HG02642 (cell line): ENCODE measurements at regions not wholly inside any gene's neighbourhood (a gene's known extent, or its start where the extent isn't known, plus 50 kb on each side); places are given as distances from the start of the nearest gene placed in this dataset.
"Not testable (repeated sequence)": the region's sequence is repeated elsewhere in the genome, so short reads cannot be mapped to it uniquely, and the experiment has no call there.

Source experiments
- ATAC-seq: cut with Tn5 transposase; IDR thresholded peaks from one replicate; pipeline ENCODE4 v1.9.1; 2021; ENCODE audit warnings: mild to moderate bottlenecking; ENCODE audit not compliant: unreplicated experiment, poor library complexity

GRCh38 chr4:66028668-66029067, 358.4 kb upstream of the EPHA5 start:
- ATAC-seq: no peak

GRCh38 chr4:66023061-66023460, 352.8 kb upstream of the EPHA5 start:
- ATAC-seq: no peak

- ATAC-seq: no peak
Measured at GRCh38 chr4:66017671-66018070, 347.4 kb upstream of the EPHA5 start.

DNA sequence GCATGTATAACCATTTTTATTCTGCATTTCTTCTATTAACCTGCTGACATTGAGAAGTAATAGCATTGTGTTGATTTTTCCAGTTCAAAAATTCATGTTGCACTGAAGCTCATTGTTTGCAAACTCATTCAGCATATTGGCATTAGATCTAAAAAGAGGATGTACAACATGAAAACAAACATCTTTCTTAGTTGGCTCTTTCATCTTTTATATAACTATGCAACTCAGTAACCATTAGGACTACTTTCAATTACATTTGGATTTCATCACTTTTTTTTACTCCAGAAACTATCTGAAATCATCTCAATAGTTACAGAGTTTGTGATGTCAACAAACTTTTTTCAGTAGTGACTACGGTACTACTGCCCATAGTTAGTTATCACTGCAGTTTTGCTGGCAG, 346.0 kb upstream of the EPHA5 start:
- ATAC-seq: no peak

GRCh38 chr4:66014146-66014765, 344.0 kb upstream of the EPHA5 start:
- no peak for ATAC-seq

- ATAC-seq: no peak
Measured at GRCh38 chr4:66000510-66001117, 330.3 kb upstream of the EPHA5 start.

DNA sequence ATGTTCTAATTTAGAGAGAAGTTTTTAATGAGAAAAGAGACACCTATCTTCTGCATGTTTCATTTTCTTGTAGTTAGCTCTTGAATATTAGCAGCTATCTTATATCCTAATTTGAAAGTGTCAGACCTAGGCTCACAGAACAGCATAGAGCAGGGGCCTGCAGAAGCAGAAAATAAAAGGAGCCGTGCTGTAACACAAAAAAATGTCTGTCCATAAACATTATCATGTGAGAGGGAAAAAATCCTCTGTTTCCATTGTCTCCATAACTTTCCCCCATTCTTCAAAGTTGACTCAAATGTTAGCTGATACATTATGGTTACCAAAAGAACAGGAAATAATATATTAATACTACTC, 329.2 kb upstream of the EPHA5 start:
- no peak for ATAC-seq

DNA sequence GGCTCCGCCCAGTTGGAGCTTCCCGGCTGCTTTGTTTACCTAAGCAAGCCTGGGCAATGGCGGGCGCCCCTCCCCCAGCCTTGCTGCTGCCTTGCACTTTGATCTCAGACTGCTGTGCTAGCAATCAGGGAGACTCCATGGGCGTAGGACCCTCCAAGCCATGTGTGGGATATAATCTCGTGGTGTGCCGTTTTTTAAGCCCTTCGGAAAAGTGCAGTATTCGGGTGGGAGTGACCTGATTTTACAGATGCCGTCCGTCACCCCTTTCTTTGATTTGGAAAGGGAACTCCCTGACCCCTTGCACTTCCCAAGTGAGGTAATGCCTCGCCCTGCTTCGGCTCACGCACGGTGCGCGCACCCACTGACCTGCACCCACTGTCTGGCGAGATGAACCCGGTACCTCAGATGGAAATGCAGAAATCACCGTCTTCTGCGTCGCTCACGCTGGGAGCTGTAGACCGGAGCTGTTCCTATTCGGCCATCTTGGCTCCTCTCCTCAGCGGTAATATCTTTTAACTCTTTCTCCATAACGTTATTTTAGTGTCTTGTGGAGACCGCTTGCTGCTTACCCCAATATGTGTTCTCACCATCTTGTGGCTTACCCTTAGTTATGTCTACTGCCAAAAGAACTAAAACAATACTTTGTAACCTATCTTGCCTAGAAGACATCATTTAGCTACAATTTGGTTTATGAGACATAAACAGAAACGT, 328.7 kb upstream of the EPHA5 start:
- not testable (repeated sequence) for ATAC-seq

DNA sequence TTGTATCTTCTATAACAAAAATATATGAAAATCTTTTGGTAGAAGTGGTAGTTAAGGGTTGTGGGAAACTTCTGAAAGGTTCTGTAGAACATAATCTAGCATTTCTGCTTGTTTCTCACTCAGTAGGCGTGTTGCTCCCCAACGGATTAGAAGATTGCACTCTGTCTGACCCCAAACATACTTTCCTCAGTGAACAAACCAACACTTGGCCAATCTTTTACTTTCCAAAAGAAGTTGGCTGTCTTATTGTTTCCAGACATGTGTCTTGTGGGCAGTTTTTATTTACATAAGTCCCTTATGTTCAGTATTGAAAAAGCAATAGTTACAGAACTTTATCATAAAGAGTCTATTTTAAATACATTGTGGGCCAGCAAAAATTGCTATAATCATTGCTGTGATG, 312.8 kb upstream of the EPHA5 start:
- no peak for ATAC-seq

DNA sequence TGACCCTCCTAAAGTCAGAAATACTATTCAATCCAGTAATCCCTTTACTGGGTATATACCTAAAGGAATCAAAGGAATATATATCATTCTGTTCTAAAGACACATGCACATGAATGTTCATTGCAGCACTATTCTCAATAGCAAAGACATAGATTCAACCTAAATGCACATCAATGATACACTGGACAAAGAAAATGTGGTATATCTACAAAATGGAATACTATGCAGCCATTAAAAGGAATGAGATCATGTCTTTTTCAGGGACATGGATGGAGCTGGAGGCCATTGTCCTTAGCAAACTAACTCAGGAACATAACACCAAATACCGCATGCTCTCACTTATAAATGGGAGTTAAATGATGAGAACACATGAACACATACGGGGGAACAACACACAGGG, 306.0 kb upstream of the EPHA5 start:
- no peak for ATAC-seq

DNA sequence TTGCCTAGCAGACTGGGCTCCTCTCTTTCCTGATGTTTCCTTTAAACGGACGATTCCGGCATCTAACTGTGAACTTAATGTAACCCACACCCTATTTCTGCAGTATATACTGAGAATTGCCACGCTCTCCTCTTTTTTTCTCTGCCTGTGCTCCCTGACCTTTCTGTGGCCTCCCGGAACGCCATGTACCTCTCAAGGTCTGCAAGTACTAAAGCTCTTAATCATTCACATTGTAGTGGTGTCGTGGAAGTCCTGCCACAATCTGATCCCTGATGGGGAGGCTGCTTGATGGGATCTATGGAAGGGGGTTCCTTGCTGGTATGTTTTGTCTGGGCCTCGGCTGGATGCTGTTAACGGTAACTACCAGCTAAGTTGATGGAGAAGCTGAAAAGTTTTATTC, 302.9 kb upstream of the EPHA5 start:
- ATAC-seq: no peak

DNA sequence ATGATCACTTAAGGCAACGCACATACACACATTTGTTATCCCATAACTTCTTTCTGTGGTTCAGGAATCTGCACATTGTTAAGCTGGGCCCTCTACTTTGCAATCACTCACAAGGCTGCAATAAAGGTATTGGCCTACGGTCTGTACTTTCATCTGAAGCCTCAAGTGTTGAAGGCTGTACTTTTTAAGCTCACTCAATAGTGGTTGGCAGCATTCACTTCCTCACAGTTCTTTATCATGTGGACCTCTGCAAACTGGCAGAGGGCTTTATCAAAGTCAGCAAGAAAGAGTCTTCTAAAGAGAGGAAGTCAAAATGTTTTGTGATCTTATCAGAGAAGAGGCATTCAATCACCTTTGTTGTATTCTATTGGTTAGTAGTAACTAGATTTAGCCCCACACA, 301.4 kb upstream of the EPHA5 start:
- no peak for ATAC-seq

DNA sequence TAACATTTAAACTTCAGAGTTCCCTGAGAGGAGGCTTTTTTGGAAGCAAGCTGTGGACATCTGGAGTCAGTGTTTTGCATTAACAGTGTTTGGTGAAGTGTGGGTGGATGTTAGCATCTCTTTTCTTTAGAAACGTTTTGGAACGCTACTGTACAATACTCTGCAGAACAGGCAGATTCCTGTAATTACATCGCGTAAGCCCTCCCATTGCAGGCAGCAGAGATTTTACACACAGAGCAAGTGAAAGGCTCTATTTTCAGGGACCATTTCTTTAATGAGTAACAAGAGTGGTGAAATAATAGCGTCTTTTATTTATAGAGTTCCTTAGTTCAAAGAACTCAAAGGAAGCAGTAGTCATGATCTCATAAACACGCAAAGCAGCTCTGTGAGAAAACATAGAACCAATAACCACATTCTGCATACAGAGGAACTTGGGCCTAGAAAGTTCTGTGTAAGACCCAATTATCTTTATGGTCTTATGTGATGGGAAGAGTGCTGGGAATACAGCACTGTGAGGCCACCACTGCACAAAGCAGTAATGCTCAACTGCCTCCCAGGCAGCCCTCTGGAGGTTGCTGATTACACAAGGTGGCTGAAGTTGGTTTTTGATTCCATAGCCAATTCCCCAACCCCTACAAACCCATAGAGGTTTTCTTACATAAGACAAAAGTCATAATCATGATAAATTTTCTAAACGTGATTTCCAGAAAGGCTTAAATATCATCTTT, 298.7 kb upstream of the EPHA5 start:
- ATAC-seq: no peak

DNA sequence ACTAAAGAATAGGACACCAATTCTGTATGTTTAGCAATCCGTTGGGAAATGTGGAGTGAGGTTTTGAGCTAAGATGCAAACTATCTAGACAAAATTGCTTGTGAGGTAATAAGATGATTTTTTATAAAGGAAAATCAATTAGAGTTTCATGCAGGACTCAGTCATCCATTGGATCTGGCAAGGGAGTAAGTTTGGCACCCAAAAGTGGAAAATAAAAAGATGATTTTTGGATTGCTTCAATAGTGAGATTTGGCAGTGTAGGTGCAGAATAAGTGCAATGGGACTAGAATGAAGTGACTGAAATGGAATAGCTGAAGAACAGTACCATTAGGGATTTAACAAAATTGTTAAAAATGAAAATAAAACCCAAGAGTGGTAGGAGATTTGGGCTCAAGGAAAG, 290.5 kb upstream of the EPHA5 start:
- no peak for ATAC-seq

- ATAC-seq: no peak
Measured at GRCh38 chr4:65954416-65954815, 284.1 kb upstream of the EPHA5 start.

DNA sequence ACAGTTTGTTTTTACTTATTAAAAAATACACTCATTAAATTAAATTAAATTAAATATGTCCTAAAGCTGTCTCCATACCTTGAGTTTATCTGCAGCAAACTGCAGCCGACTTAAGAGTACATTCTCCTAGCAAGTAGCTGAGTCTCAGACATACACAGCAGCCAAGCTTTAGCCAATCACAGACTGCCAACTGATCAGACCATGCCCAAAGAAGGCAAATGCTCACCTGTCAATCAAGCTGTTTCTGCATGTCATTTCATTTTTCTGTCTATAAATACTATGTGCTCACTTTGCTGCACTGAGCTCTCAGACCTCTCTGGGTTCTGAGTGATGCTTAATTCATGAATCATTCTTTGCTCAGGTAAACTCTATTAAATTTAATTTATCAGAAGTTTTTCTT, 280.9 kb upstream of the EPHA5 start:
- ATAC-seq: no peak

DNA sequence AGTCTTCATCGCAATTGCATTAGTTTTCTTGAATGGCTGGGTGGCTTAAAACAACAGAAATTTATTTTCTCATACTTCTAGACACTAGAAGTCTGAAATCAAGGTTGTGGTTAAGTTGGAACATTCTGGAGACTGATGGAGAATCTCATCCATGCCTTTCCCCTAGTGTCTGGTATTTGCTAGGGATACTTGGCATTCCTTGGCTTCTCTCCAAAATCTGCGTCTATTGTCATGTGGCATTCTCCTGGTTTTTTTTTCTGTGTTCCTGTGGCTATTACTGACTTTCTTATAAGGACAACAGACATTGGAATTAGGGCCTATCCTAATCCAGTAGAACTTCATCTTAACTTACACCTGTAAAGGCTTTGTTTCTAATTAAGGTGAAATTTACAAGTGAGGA, 272.8 kb upstream of the EPHA5 start:
- ATAC-seq: no peak

DNA sequence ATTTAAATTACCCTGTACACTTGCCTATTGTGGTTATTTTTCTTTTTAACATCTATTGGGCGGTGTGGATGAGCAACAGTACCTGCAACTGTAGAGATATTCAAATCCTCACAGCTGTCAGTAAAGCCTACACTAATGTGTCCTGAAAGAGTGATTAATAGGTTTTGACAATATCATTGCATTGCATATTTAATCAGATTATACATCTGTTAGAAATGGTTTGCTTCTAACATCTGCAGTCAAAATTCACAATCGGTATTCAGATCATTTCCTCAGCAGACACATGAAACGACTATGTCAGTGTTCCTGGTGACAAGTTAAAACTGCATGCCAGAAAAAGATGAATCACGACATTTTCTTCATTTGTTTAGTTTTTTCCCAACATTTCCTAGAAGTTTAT, 254.6 kb upstream of the EPHA5 start:
- ATAC-seq: no peak

DNA sequence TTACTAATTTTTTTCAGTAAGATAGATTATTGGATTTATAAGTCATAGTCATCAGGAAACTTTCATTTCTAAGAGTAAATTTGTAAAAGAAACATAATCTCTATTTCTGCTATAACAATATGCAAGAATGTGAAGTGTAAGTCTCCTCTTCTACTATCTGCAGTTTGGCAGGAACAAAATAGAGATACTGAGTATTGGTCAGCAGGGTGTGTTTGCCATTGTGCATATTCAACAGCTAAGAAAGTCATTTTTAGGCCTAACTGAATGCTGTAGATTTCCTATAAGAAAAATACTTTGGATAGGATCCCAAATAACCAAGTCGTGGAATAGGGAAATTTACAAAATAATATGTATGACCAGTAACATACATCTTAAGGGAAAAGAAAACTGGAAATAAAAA, 253.3 kb upstream of the EPHA5 start:
- no peak for ATAC-seq

- no peak for ATAC-seq
Measured at GRCh38 chr4:65921180-65921579, 250.9 kb upstream of the EPHA5 start.

- ATAC-seq: no peak
Measured at GRCh38 chr4:65918872-65919271, 248.6 kb upstream of the EPHA5 start.
